Skeletal muscle tissue (tissue), 3 donors: ENCODE measurements at regions not wholly inside any gene's neighbourhood (a gene's known extent, or its start where the extent isn't known, plus 50 kb on each side); places are given as distances from the start of the nearest gene placed in this dataset.
A peak's percentile ranks its signal among the peaks of the same experiment; 100 is the strongest.

Source experiments
- H3K27ac ChIP-seq: one replicate; pipeline ENCODE4 v1.7.0; 2013; ENCODE audit warnings: mild to moderate bottlenecking, low read depth, low read length, inconsistent platforms
- H3K27me3 ChIP-seq, 3 donors: one replicate each; pipeline ENCODE4 v1.7.0; 2013; ENCODE audit warnings: low read length in 3 of 3; ENCODE audit not compliant: control insufficient read depth in 3 of 3, insufficient read depth in 3 of 3
- H3K36me3 ChIP-seq, 3 donors: one replicate each; pipeline ENCODE4 v1.7.0; 2013; ENCODE audit warnings: low read length in 3 of 3; ENCODE audit not compliant: control insufficient read depth in 3 of 3, insufficient read depth in 3 of 3
- H3K4me1 ChIP-seq, 3 donors: one replicate each; pipeline ENCODE4 v1.7.0; 2013; ENCODE audit warnings: low read length in 3 of 3, mild to moderate bottlenecking in 3 of 3; ENCODE audit not compliant: control insufficient read depth in 3 of 3, insufficient read depth in 3 of 3
- H3K4me3 ChIP-seq, 3 donors: one replicate each; pipeline ENCODE4 v1.7.0; 2013; ENCODE audit warnings: low read length in 3 of 3
- H3K9ac ChIP-seq, 3 donors: one replicate each; pipeline ENCODE4 v1.7.0; 2013; ENCODE audit warnings: low read length in 3 of 3, mild to moderate bottlenecking in 3 of 3, moderate library complexity in 2 of 3, low read depth in 1 of 3
- H3K9me3 ChIP-seq, 3 donors: one replicate each; pipeline ENCODE4 v1.7.0; 2013; ENCODE audit warnings: low read length in 3 of 3; ENCODE audit not compliant: control insufficient read depth in 3 of 3
- donor health status: Osteomylitis.

GRCh38 chr5:116378007-116378776, 196.4 kb downstream of the SEMA6A start:
- Histone ChIP-seq H3K9ac (no peak overlapping the region), H3K36me3 (no peaks in the 10 kb centered on the region), H3K9me3 (no peaks in the 10 kb centered on the region), H3K27me3 (no peaks in the 10 kb centered on the region), H3K27ac (no peak overlapping the region), H3K4me3 (no peak overlapping the region), H3K4me1 (peaks cover 37 to 48% (median 47%) of the 10 kb centered on the region in 3 donors)

GRCh38 chr5:116377276-116378006, 197.2 kb downstream of the SEMA6A start:
- no peaks in the 10 kb centered on the region for H3K27me3 ChIP-seq
- no peak overlapping the region for H3K9ac ChIP-seq
- peak overlapping the region in 1 of 3 donors; percentile 8 for H3K4me3 ChIP-seq
- H3K4me1 ChIP-seq = peaks cover 45 to 51% (median 51%) of the 10 kb centered on the region in 3 donors
- H3K9me3 ChIP-seq = no peaks in the 10 kb centered on the region
- no peak overlapping the region for H3K27ac ChIP-seq
- no peaks in the 10 kb centered on the region for H3K36me3 ChIP-seq

- H3K36me3 ChIP-seq = no peaks in the 10 kb centered on the region
- H3K9ac ChIP-seq = no peak overlapping the region
- no peaks in the 10 kb centered on the region for H3K9me3 ChIP-seq
- peak overlapping the region in 1 of 3 donors; percentile 22 for H3K4me3 ChIP-seq
- H3K4me1 ChIP-seq = peaks cover 55 to 63% (median 56%) of the 10 kb centered on the region in 3 donors
- H3K27me3 ChIP-seq = no peaks in the 10 kb centered on the region
- peak overlapping the region; percentile 74 for H3K27ac ChIP-seq
Measured at GRCh38 chr5:116375926-116376325, 198.7 kb downstream of the SEMA6A start.

DNA sequence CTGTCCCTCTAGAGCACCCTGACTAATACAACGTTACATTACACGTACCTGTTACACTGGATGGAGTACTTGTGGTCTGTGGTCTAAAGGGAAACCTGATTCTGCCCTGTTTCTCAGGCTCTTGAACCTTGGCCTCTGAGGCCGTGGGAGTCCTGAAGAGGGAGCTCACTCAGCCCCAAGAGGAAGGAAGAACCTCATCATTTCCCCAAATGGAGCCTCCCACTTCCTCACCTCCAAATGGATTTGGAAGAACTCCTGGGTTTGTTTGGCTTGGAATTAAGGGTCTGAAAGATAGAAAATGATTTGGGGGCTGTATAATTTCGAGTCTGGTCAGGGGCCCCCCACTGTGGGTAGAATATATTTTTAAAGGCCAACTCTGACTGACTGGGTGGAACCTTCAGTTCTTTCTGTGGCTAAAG, 200.2 kb downstream of the SEMA6A start:
- no peaks in the 10 kb centered on the region for H3K27me3 ChIP-seq
- no peak overlapping the region for H3K9ac ChIP-seq
- H3K4me3 ChIP-seq = no peak overlapping the region
- H3K36me3 ChIP-seq = no peaks in the 10 kb centered on the region
- peaks cover 51 to 58% (median 52%) of the 10 kb centered on the region in 3 donors for H3K4me1 ChIP-seq
- no peaks in the 10 kb centered on the region for H3K9me3 ChIP-seq
- no peak overlapping the region for H3K27ac ChIP-seq

DNA sequence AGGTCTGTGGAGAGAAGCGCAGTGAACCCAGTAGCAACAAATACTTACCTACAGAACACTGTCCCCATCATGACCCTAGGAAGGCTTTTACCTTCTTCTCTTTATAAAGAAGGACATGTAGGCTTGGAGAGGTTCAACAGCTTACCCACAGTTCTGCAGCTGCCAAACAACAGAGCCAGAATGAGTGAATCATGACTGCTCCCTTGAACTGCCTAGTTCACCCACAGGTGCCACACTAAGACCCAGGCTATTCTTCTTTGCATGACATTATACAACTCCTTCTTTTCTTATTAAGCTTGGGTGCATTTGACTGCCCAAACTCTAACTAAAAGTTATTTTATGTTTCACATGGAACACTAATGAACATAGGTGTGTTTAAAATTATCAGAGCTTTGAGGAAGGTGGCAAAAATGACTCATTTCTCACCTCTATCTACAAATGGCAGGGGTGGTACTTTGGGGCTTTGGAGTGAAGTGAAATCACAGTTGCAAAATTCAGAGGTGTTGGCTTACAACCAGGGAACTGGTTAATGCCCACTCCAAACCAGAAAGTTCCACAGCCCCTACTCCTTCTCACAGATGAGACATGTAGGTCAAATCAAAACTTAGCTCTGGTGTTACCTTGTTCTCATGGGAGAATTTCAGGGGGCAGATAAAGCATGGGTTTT, 201.6 kb downstream of the SEMA6A start:
- H3K9ac ChIP-seq = no peak overlapping the region
- no peaks in the 10 kb centered on the region for H3K9me3 ChIP-seq
- no peaks in the 10 kb centered on the region for H3K36me3 ChIP-seq
- peaks cover 46 to 54% (median 46%) of the 10 kb centered on the region in 3 donors for H3K4me1 ChIP-seq
- peak overlapping the region in 1 of 3 donors; percentile 17 for H3K4me3 ChIP-seq
- H3K27ac ChIP-seq = no peak overlapping the region
- no peaks in the 10 kb centered on the region for H3K27me3 ChIP-seq

- H3K27ac ChIP-seq = peak overlapping the region; percentile 6
- peak overlapping the region in 1 of 3 donors; percentile 18 for H3K4me3 ChIP-seq
- peaks cover 38 to 43% (median 40%) of the 10 kb centered on the region in 3 donors for H3K4me1 ChIP-seq
- no peaks in the 10 kb centered on the region for H3K9me3 ChIP-seq
- no peak overlapping the region for H3K9ac ChIP-seq
- H3K36me3 ChIP-seq = no peaks in the 10 kb centered on the region
- no peaks in the 10 kb centered on the region for H3K27me3 ChIP-seq
Measured at GRCh38 chr5:116371935-116372334, 202.7 kb downstream of the SEMA6A start.

- Histone ChIP-seq H3K27ac (peak overlapping the region; percentile 6), H3K27me3 (no peaks in the 10 kb centered on the region), H3K36me3 (no peaks in the 10 kb centered on the region), H3K9me3 (no peaks in the 10 kb centered on the region), H3K4me3 (no peak overlapping the region), H3K9ac (no peak overlapping the region), H3K4me1 (peaks cover 34 to 39% (median 39%) of the 10 kb centered on the region in 3 donors)
Measured at GRCh38 chr5:116371431-116371830, 203.2 kb downstream of the SEMA6A start.

GRCh38 chr5:116370886-116371285, 203.7 kb downstream of the SEMA6A start:
- no peaks in the 10 kb centered on the region for H3K9me3 ChIP-seq
- no peaks in the 10 kb centered on the region for H3K36me3 ChIP-seq
- H3K4me3 ChIP-seq = no peak overlapping the region
- no peak overlapping the region for H3K27ac ChIP-seq
- peaks cover 29 to 37% (median 33%) of the 10 kb centered on the region in 3 donors for H3K4me1 ChIP-seq
- H3K27me3 ChIP-seq = no peaks in the 10 kb centered on the region
- H3K9ac ChIP-seq = no peak overlapping the region

GRCh38 chr5:116370149-116370548, 204.5 kb downstream of the SEMA6A start:
- H3K27ac ChIP-seq = no peak overlapping the region
- H3K9ac ChIP-seq = no peak overlapping the region
- H3K4me1 ChIP-seq = peaks cover 22 to 30% (median 26%) of the 10 kb centered on the region in 3 donors

More at GRCh38 chr5:116370149-116370548, 204.5 kb downstream of the SEMA6A start:
- no peak overlapping the region for H3K4me3 ChIP-seq
- H3K36me3 ChIP-seq = no peaks in the 10 kb centered on the region
- H3K27me3 ChIP-seq = no peaks in the 10 kb centered on the region
- no peaks in the 10 kb centered on the region for H3K9me3 ChIP-seq
